ENCODE measurements at regions not wholly inside any gene's neighbourhood (a gene's known extent, or its start where the extent isn't known, plus 50 kb on each side); places are given as distances from the start of the nearest gene placed in this dataset.

GRCh38 chr10:2891073-2891769 is 176.1 kb upstream of the PFKP start:
- Histone ChIP-seq H3K4me3 (no peak overlapping the region), H3K36me3 (no peaks in the 10 kb centered on the region), H3K9me3 (no peaks in the 10 kb centered on the region), H3K4me1 (no peaks in the 10 kb centered on the region), H3K27me3 (no peaks in the 10 kb centered on the region), H3K27ac (no peak overlapping the region)
- 25% methylated on average over 4 of the region's 14 CpGs for WGBS (ENCODE audit: insufficient coverage, low coverage, low lambda C conversion rate, missing lambda C conversion rate)
- DNase-seq (no peak), ATAC-seq (no peak)
- no peak for TF ChIP-seq POLR2A (IDR thresholded peaks at IDR 0.05)
- TF ChIP-seq, protein P1, sequence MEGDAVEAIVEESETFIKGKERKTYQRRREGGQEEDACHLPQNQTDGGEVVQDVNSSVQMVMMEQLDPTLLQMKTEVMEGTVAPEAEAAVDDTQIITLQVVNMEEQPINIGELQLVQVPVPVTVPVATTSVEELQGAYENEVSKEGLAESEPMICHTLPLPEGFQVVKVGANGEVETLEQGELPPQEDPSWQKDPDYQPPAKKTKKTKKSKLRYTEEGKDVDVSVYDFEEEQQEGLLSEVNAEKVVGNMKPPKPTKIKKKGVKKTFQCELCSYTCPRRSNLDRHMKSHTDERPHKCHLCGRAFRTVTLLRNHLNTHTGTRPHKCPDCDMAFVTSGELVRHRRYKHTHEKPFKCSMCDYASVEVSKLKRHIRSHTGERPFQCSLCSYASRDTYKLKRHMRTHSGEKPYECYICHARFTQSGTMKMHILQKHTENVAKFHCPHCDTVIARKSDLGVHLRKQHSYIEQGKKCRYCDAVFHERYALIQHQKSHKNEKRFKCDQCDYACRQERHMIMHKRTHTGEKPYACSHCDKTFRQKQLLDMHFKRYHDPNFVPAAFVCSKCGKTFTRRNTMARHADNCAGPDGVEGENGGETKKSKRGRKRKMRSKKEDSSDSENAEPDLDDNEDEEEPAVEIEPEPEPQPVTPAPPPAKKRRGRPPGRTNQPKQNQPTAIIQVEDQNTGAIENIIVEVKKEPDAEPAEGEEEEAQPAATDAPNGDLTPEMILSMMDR (IDR thresholded peaks at IDR 0.05) = no peak
- intact Hi-C loops (cut with DNase I) = no loop called here

- intact Hi-C loops (cut with DNase I) = no loop called here
- no CpG with 5 or more reads among the region's 23 CpGs for WGBS (ENCODE audit: insufficient coverage, low coverage, low lambda C conversion rate, missing lambda C conversion rate)
- no peak for TF ChIP-seq POLR2A (IDR thresholded peaks at IDR 0.05)
- TF ChIP-seq, protein P1 (IDR thresholded peaks at IDR 0.05) = no peak
- Histone ChIP-seq H3K36me3 (no peaks in the 10 kb centered on the region), H3K27ac (no peak overlapping the region), H3K9me3 (no peaks in the 10 kb centered on the region), H3K27me3 (no peaks in the 10 kb centered on the region), H3K4me1 (no peaks in the 10 kb centered on the region), H3K4me3 (no peak overlapping the region)
- DNase-seq (no peak), ATAC-seq (no peak)
Measured at GRCh38 chr10:2890093-2890492, 177.3 kb upstream of the PFKP start.

GRCh38 chr10:2888403-2889004 is 178.8 kb upstream of the PFKP start:
- DNase-seq (no peak), ATAC-seq (no peak)
- 92% methylated on average over 7 of the region's 14 CpGs for WGBS (ENCODE audit: insufficient coverage, low coverage, low lambda C conversion rate, missing lambda C conversion rate)
- intact Hi-C loops (cut with DNase I) = no loop called here
- no peaks in the 10 kb centered on the region for H3K4me1 ChIP-seq
- no peak overlapping the region for H3K27ac ChIP-seq
- TF ChIP-seq POLR2A (IDR thresholded peaks at IDR 0.05) = no peak
- TF ChIP-seq, protein P1 (IDR thresholded peaks at IDR 0.05) = no peak
- no peaks in the 10 kb centered on the region for H3K36me3 ChIP-seq
- H3K4me3 ChIP-seq = no peak overlapping the region
- H3K27me3 ChIP-seq = no peaks in the 10 kb centered on the region
- no peaks in the 10 kb centered on the region for H3K9me3 ChIP-seq

DNA sequence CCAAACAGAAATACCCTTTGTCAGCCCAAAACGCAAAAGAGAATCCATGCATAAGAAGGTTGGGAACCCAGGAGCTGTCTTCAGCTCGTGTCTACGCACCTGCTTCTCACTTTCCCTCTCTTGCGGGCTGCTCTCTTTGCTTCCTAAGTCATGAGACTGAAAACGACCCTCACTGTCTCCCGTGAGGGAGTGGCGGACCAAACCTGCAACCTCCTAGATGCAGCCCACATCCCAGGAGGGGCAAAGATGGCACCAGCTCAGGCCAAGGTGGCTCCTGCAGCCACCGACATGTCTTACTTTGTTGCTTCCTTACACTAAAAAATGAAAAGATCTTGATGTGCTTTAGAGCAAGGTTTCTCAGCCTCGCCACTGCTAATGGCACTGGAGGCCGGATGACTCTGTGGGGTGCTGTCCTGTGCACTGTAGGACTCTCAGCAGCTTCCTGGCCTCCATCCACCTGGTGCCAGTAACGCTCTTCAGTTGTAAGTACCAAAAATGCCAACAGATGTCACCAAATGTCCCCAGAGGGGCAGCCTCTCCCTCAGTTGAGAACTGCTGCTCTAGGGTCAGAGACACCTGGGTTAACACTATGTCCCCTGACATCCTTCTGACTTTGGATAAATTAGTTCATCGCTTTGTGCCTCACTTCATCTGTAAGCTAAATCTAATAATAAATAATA is 179.8 kb upstream of the PFKP start:
- DNase-seq (no peak), ATAC-seq (no peak)
- no peak for TF ChIP-seq POLR2A (IDR thresholded peaks at IDR 0.05)
- TF ChIP-seq, protein P1 (IDR thresholded peaks at IDR 0.05) = no peak
- intact Hi-C loops (cut with DNase I) = no loop called here
- Histone ChIP-seq H3K4me1 (no peaks in the 10 kb centered on the region), H3K4me3 (no peak overlapping the region), H3K36me3 (no peaks in the 10 kb centered on the region), H3K9me3 (no peaks in the 10 kb centered on the region), H3K27me3 (no peaks in the 10 kb centered on the region), H3K27ac (no peak overlapping the region)
- 77% methylated on average over 10 of the region's 12 CpGs for WGBS (ENCODE audit: insufficient coverage, low coverage, low lambda C conversion rate, missing lambda C conversion rate)

Data from right lobe of liver (tissue), 6 donors.